HEK293 (cell line): ENCODE measurements at regions not wholly inside any gene's neighbourhood (a gene's known extent, or its start where the extent isn't known, plus 50 kb on each side); places are given as distances from the start of the nearest gene placed in this dataset.

ENCODE experiments used
- CTCF ChIA-PET: fragments of 350-600 bp; formaldehyde crosslinking; extraction: SDS; loops from one replicate; lab custom pipeline; 2021; ENCODE audit warnings: antibody characterized with exemption; lab: Yijun Ruan, JAX
- POLR2A ChIA-PET: fragments of 300-600 bp; formaldehyde crosslinking; extraction: SDS; loops from one replicate; lab custom pipeline; 2020; ENCODE audit warnings: antibody characterized with exemption, inconsistent platforms; lab: Yijun Ruan, JAX
- H3K27ac ChIP-seq: fragments of 200-500 bp; sonication (Bioruptor generic); 2 replicates; pipeline ENCODE4 v1.5.1; 2014; ENCODE audit warnings: low read depth, low read length, control low read depth, inconsistent platforms; ENCODE audit errors: extremely low read depth
- H3K36me3 ChIP-seq, 2 experiments: fragments of 200-500 bp in 1 of 2; sonication (Bioruptor generic) in 1 of 2; 1 replicate in 1 of 2; 2 replicates in 1 of 2; pipeline ENCODE4 v1.5.1; 2014 to 2017; ENCODE audit warnings: inconsistent platforms in 2 of 2, low read length in 2 of 2; ENCODE audit not compliant: control insufficient read depth in 2 of 2, insufficient read depth in 1 of 2
- H3K4me1 ChIP-seq: fragments of 200-500 bp; sonication (Bioruptor generic); 2 replicates; pipeline ENCODE4 v1.5.1; 2014; ENCODE audit warnings: mild to moderate bottlenecking, low read length, inconsistent platforms; ENCODE audit not compliant: control insufficient read depth, insufficient read depth
- H3K4me3 ChIP-seq: 2 replicates; pipeline ENCODE4 v1.5.1; 2011; ENCODE audit warnings: low read depth, mild to moderate bottlenecking, control low read depth, low read length, moderate library complexity
- H3K9me3 ChIP-seq: fragments of 200-500 bp; sonication (Bioruptor generic); 2 replicates; pipeline ENCODE4 v1.5.1; 2014; ENCODE audit warnings: low read depth, low read length, inconsistent platforms; ENCODE audit not compliant: control insufficient read depth, insufficient read depth
- AEBP2 ChIP-seq: fragments of 450-650 bp; formaldehyde crosslinking; IDR thresholded peaks from 2 replicates; pipeline ENCODE4 v1.5.1; 2016; ENCODE audit warnings: missing biosample characterization, missing genetic modification characterization, borderline replicate concordance
- OVOL3 ChIP-seq: fragments of 450-650 bp; formaldehyde crosslinking; IDR thresholded peaks from 2 replicates; pipeline ENCODE4 v1.5.1; 2016; ENCODE audit warnings: missing biosample characterization, missing genetic modification characterization
- ZEB2 ChIP-seq: fragments of 450-650 bp; formaldehyde crosslinking; IDR thresholded peaks from 2 replicates; pipeline ENCODE4 v1.5.1; 2016; ENCODE audit warnings: missing biosample characterization, missing genetic modification characterization
- ZFP37 ChIP-seq: fragments of 450-650 bp; formaldehyde crosslinking; IDR thresholded peaks from 2 replicates; pipeline ENCODE4 v1.5.1; 2016; ENCODE audit warnings: missing biosample characterization, missing genetic modification characterization
- ZNF214 ChIP-seq: fragments of 450-650 bp; formaldehyde crosslinking; IDR thresholded peaks from 2 replicates; pipeline ENCODE4 v1.5.1; 2017; ENCODE audit warnings: missing biosample characterization, mild to moderate bottlenecking, missing genetic modification characterization, borderline replicate concordance
- ZNF404 ChIP-seq: fragments of 450-650 bp; formaldehyde crosslinking; IDR thresholded peaks from 2 replicates; pipeline ENCODE4 v1.5.1; 2017; ENCODE audit warnings: missing biosample characterization, missing genetic modification characterization
- ZNF585B ChIP-seq: fragments of 450-650 bp; formaldehyde crosslinking; IDR thresholded peaks from 2 replicates; pipeline ENCODE4 v1.5.1; 2016; ENCODE audit warnings: missing biosample characterization, missing genetic modification characterization
- ZNF596 ChIP-seq: fragments of 450-650 bp; IDR thresholded peaks from 2 replicates; pipeline ENCODE4 v1.5.0; 2018; ENCODE audit warnings: missing biosample characterization, mild to moderate bottlenecking, missing genetic modification characterization, moderate library complexity
- ZNF792 ChIP-seq: fragments of 450-650 bp; formaldehyde crosslinking; IDR thresholded peaks from 2 replicates; pipeline ENCODE4 v1.5.1; 2016; ENCODE audit warnings: missing biosample characterization, missing genetic modification characterization
- TF ChIP-seq, protein P1 (sequence below): fragments of 450-650 bp; formaldehyde crosslinking; IDR thresholded peaks from 2 replicates; pipeline ENCODE4 v1.5.1; 2016; ENCODE audit warnings: missing biosample characterization, missing genetic modification characterization, borderline replicate concordance
- TF ChIP-seq, protein P2 (sequence below): fragments of 450-650 bp; formaldehyde crosslinking; IDR thresholded peaks from 2 replicates; pipeline ENCODE4 v1.5.1; 2016; ENCODE audit warnings: missing biosample characterization, missing genetic modification characterization

DNA sequence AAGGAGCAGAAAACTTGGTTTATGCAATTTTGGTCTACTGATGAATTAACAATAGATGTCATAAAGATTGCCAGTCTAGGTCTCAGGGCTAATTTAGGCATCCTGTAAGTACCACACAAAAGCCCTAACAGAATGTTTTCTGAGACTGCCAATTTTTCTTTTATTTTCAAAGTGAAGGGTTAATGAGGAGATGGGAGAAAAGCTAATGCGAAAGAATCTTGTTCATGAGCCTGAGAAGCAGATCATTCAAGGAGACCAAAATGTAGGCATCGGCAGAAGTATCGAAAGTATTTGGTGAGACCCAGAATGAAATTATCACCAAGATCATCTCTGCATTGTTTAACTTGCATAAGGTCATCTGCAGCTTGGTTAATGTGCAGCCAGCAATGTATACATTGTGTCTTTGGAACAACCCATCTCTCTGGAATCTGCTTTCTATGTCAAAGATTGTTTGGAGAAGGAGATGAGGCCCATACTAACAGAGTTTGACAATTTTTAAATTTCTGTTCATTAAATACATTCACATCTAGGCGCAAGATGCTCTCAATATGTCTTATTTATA is 163.3 kb upstream of the GLI3 start:
- Histone ChIP-seq H3K9me3 (no peaks in the 10 kb centered on the region), H3K36me3 (no peaks in the 10 kb centered on the region), H3K27ac (no peak overlapping the region), H3K4me1 (no peaks in the 10 kb centered on the region), H3K4me3 (no peak overlapping the region)
- TF ChIP-seq ZFP37 (tag by site-specific recombination) (no peak), ZNF596 (tag by site-specific recombination) (no peak), ZNF585B (tag by site-specific recombination) (no peak), ZNF404 (tag by site-specific recombination) (no peak)
- TF ChIP-seq, protein P1, sequence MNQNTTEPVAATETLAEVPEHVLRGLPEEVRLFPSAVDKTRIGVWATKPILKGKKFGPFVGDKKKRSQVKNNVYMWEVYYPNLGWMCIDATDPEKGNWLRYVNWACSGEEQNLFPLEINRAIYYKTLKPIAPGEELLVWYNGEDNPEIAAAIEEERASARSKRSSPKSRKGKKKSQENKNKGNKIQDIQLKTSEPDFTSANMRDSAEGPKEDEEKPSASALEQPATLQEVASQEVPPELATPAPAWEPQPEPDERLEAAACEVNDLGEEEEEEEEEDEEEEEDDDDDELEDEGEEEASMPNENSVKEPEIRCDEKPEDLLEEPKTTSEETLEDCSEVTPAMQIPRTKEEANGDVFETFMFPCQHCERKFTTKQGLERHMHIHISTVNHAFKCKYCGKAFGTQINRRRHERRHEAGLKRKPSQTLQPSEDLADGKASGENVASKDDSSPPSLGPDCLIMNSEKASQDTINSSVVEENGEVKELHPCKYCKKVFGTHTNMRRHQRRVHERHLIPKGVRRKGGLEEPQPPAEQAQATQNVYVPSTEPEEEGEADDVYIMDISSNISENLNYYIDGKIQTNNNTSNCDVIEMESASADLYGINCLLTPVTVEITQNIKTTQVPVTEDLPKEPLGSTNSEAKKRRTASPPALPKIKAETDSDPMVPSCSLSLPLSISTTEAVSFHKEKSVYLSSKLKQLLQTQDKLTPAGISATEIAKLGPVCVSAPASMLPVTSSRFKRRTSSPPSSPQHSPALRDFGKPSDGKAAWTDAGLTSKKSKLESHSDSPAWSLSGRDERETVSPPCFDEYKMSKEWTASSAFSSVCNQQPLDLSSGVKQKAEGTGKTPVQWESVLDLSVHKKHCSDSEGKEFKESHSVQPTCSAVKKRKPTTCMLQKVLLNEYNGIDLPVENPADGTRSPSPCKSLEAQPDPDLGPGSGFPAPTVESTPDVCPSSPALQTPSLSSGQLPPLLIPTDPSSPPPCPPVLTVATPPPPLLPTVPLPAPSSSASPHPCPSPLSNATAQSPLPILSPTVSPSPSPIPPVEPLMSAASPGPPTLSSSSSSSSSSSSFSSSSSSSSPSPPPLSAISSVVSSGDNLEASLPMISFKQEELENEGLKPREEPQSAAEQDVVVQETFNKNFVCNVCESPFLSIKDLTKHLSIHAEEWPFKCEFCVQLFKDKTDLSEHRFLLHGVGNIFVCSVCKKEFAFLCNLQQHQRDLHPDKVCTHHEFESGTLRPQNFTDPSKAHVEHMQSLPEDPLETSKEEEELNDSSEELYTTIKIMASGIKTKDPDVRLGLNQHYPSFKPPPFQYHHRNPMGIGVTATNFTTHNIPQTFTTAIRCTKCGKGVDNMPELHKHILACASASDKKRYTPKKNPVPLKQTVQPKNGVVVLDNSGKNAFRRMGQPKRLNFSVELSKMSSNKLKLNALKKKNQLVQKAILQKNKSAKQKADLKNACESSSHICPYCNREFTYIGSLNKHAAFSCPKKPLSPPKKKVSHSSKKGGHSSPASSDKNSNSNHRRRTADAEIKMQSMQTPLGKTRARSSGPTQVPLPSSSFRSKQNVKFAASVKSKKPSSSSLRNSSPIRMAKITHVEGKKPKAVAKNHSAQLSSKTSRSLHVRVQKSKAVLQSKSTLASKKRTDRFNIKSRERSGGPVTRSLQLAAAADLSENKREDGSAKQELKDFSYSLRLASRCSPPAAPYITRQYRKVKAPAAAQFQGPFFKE (tag by site-specific recombination): no peak
- ChIA-PET CTCF (interaction anchor here (0.5 kb wide), 1 partner anchor 699 kb away, joined by 3 read pairs; no protein-coding TSS in a partner anchor), POLR2A (no interaction called here)

GRCh38 chr7:42395607-42396006 is 158.6 kb upstream of the GLI3 start:
- H3K9me3 ChIP-seq: no peaks in the 10 kb centered on the region
- ChIA-PET CTCF (interaction anchor here (0.9 kb wide), 1 partner anchor 297 kb away, joined by 3 read pairs; no protein-coding TSS in a partner anchor), POLR2A (no interaction called here)
- H3K27ac ChIP-seq: no peak overlapping the region
- no peak for TF ChIP-seq ZNF214
- no peak for TF ChIP-seq ZNF792 (tag by site-specific recombination)
- no peak for TF ChIP-seq OVOL3 (tag by site-specific recombination)
- H3K4me1 ChIP-seq: no peaks in the 10 kb centered on the region
- no peaks in the 10 kb centered on the region for H3K36me3 ChIP-seq
- H3K4me3 ChIP-seq: no peak overlapping the region

DNA sequence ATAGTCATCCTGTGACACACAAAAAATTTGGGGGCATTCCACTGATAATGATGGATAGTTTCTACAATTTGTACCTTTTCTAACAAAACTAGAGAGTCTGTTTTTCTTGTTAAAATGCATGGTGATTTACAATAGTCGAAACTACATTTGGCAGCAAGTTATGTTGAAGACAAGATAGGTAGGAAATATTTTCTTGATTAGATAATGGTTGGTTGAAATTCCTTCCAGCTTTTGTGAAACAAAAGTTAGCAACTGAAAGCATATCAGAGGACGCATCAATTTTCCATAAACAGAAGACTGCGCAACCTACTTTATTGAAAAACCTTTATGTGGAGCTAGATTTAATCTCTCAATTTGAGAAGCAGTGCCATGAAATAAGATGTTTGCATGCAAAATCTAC is 155.8 kb upstream of the GLI3 start:
- Histone ChIP-seq H3K9me3 (no peaks in the 10 kb centered on the region), H3K4me3 (no peak overlapping the region), H3K36me3 (no peaks in the 10 kb centered on the region), H3K27ac (no peak overlapping the region), H3K4me1 (no peaks in the 10 kb centered on the region)
- ChIA-PET POLR2A (no interaction called here), CTCF (no interaction called here)
- TF ChIP-seq, protein P2, sequence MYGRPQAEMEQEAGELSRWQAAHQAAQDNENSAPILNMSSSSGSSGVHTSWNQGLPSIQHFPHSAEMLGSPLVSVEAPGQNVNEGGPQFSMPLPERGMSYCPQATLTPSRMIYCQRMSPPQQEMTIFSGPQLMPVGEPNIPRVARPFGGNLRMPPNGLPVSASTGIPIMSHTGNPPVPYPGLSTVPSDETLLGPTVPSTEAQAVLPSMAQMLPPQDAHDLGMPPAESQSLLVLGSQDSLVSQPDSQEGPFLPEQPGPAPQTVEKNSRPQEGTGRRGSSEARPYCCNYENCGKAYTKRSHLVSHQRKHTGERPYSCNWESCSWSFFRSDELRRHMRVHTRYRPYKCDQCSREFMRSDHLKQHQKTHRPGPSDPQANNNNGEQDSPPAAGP: no peak

- no peaks in the 10 kb centered on the region for H3K9me3 ChIP-seq
- H3K27ac ChIP-seq: no peak overlapping the region
- ChIA-PET POLR2A (no interaction called here), CTCF (interaction anchor here (0.7 kb wide), 1 partner anchor 498 kb away, joined by 4 read pairs; no protein-coding TSS in a partner anchor)
- no peak overlapping the region for H3K4me3 ChIP-seq
- H3K4me1 ChIP-seq: no peaks in the 10 kb centered on the region
- TF ChIP-seq AEBP2 (tag by site-specific recombination): no peak
- no peak for TF ChIP-seq ZEB2 (tag by site-specific recombination)
- no peaks in the 10 kb centered on the region for H3K36me3 ChIP-seq
Observed at GRCh38 chr7:42389697-42390096, 152.7 kb upstream of the GLI3 start.
